ENCODE measurements at regions not wholly inside any gene's neighbourhood (a gene's known extent, or its start where the extent isn't known, plus 50 kb on each side); places are given as distances from the start of the nearest gene placed in this dataset.

DNA sequence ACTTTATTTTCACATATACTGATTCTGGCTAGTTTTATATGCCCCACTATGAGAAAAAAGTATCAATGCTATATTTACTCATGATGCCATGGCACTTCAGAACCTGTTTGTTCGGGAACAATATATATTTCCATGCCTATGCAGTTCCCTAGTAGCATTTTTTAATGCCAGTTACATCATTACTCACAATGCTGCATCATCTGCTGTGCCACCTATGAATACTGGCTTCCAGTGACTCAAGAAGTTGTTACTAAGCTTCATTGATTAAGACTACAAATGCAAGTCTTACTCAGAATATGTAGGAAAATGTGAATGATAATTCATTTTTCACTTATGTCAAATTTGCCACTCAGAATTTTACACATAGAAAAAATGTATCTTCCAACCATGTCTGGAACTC is 97.9 kb downstream of the MAFB start:
- Histone ChIP-seq H3K9me3 (no peaks in the 10 kb centered on the region), H3K4me1 (ENCODE audit: low read depth) (no peaks in the 10 kb centered on the region), H3K36me3 (ENCODE audit: low read depth) (no peaks in the 10 kb centered on the region), H3K4me3 (no peak overlapping the region)
- no peak for DNase-seq
- intact Hi-C loops (cut with DNase I, micrococcal nuclease), result no loop called here
- TF ChIP-seq, protein P1, sequence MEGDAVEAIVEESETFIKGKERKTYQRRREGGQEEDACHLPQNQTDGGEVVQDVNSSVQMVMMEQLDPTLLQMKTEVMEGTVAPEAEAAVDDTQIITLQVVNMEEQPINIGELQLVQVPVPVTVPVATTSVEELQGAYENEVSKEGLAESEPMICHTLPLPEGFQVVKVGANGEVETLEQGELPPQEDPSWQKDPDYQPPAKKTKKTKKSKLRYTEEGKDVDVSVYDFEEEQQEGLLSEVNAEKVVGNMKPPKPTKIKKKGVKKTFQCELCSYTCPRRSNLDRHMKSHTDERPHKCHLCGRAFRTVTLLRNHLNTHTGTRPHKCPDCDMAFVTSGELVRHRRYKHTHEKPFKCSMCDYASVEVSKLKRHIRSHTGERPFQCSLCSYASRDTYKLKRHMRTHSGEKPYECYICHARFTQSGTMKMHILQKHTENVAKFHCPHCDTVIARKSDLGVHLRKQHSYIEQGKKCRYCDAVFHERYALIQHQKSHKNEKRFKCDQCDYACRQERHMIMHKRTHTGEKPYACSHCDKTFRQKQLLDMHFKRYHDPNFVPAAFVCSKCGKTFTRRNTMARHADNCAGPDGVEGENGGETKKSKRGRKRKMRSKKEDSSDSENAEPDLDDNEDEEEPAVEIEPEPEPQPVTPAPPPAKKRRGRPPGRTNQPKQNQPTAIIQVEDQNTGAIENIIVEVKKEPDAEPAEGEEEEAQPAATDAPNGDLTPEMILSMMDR (IDR thresholded peaks at IDR 0.05), result no peak
- ATAC-seq, result no peak

DNA sequence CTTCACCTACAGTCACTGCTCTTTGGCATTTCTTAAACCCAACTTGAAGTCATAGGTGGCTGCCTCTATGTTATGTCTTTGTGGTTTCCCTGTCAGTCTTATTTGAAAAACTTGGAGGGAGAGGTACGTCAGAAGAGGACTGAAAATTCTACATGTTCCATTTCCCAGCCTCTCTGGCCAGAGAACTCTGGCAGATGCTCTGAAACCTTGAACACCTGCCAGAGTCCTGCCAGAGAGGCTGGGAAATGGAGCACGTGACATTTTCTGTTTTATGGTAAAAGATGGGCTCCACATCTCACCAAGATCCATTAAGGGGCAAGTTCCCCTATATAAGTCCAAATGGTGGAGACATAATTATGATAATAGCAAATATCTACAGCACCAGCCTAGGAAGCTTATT is 99.5 kb downstream of the MAFB start:
- intact Hi-C loops (cut with DNase I, micrococcal nuclease), result no loop called here
- Histone ChIP-seq H3K4me3 (no peak overlapping the region), H3K9me3 (no peaks in the 10 kb centered on the region), H3K36me3 (ENCODE audit: low read depth) (no peaks in the 10 kb centered on the region), H3K4me1 (ENCODE audit: low read depth) (no peaks in the 10 kb centered on the region)
- DNase-seq, result no peak
- ATAC-seq, result no peak
- TF ChIP-seq, protein P1 (IDR thresholded peaks at IDR 0.05), result no peak

DNA sequence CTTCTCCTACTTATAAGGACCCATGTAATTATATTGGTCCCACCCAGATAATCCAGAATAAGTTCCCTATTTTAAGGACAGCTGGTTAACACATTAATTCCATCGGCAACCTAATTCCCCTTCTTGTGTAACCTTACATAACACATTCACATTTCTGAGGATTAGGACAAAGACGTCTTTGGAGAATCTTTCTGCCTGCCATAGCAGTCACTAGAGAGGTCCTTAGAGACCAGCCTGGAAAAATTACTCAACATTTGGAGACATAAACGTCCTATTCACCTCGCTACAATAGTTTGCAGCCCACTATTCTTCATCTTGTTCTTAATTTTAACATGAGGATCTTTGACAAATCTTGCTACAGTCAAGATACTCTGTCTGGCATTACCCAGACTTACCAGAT is 100.1 kb downstream of the MAFB start:
- no peaks in the 10 kb centered on the region for H3K36me3 ChIP-seq (ENCODE audit: low read depth)
- TF ChIP-seq, protein P1 (IDR thresholded peaks at IDR 0.05), result no peak
- no peaks in the 10 kb centered on the region for H3K4me1 ChIP-seq (ENCODE audit: low read depth)
- no peak overlapping the region for H3K4me3 ChIP-seq
- DNase-seq (no peak), ATAC-seq (no peak)
- intact Hi-C loops (cut with DNase I, micrococcal nuclease), result no loop called here
- no peaks in the 10 kb centered on the region for H3K9me3 ChIP-seq

DNA sequence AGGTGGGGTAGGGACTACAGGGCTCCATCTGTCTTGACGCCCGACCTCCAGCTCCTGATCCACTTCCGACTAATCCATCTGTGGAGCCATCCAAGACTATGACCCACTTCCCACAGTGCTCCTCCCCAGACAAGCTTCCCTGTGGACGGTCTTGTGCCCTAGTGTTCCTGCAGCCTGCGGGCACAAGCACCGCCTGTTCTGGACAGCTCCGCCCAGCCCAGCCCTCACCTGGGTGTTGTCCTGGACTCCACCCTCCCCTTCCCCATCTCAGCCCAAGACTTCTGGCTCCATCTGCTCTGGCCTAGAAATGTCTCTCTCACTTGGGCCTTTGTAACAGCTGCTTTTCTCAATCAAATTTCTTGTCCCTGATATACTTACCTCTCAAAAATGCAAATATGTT is 102.0 kb downstream of the MAFB start:
- intact Hi-C loops (cut with DNase I, micrococcal nuclease), result no loop called here
- Histone ChIP-seq H3K4me1 (ENCODE audit: low read depth) (no peaks in the 10 kb centered on the region), H3K4me3 (no peak overlapping the region), H3K36me3 (ENCODE audit: low read depth) (no peaks in the 10 kb centered on the region), H3K9me3 (no peaks in the 10 kb centered on the region)
- TF ChIP-seq, protein P1 (IDR thresholded peaks at IDR 0.05), result no peak
- DNase-seq (peak in 1 of 3 donors; percentile 52), ATAC-seq (peak; percentile 72)

DNA sequence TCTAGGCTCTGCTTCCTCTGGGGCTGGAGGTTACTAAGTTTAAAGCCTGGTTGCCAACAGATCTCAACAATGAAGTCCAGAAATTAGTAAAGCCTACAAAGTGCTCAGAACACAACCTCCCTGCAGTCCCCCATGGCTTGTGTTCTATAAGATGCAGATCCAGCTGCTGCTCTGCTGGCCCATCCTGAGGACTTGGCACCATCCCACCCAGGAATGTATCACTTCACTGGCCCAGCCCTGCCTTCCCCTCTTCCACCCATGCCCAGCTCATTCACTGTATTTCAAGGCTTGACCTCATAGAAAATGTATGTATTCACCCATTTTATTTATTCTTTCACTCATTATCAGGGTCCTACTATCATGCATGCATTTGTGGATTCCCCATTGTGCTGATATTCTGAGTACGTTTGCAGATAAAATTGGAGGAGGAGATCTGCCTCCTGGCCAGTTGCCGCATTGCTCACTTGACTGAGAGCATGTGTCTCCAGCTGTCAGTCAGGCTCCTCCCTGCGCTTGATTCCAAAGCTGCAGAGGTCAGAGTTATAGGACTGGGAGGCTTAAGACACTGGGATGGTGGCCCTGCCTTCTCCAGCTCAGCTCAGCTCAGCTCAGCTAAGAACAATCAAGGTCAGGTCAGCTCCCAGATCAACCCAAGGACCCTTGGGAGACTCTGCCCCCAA is 104.8 kb downstream of the MAFB start:
- TF ChIP-seq, protein P1 (IDR thresholded peaks at IDR 0.05), result no peak
- no peak overlapping the region for H3K4me3 ChIP-seq
- intact Hi-C loops (cut with DNase I, micrococcal nuclease), result no loop called here
- H3K9me3 ChIP-seq, result no peaks in the 10 kb centered on the region
- H3K4me1 ChIP-seq (ENCODE audit: low read depth), result no peaks in the 10 kb centered on the region
- DNase-seq (peak in 2 of 3 donors; percentile 39 to 52), ATAC-seq (peak; percentile 27)
- no peaks in the 10 kb centered on the region for H3K36me3 ChIP-seq (ENCODE audit: low read depth)

DNA sequence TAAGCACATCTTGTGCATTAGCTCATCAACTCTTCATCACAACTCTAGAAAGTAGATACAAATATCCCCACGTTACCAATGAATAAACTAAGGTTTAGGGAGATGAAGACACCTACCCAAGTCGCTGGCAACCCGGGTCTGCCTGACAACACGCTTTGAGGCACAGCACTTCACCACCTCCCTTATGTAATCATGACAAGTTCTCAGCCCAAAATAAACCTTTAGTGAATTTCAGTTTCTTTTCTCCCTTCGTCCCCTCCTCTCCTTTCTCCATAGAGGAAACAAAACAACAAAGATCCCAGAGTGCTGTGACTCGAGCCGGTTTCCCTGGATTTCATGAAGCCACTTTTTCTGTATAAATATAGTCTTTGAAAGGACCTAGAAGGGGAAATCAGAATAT is 105.4 kb downstream of the MAFB start:
- intact Hi-C loops (cut with DNase I, micrococcal nuclease), result no loop called here
- no peak for ATAC-seq

More for the DNA sequence above, 105.4 kb downstream of the MAFB start:
- TF ChIP-seq, protein P1 (IDR thresholded peaks at IDR 0.05), result no peak
- no peaks in the 10 kb centered on the region for H3K9me3 ChIP-seq
- no peaks in the 10 kb centered on the region for H3K4me1 ChIP-seq (ENCODE audit: low read depth)
- no peaks in the 10 kb centered on the region for H3K36me3 ChIP-seq (ENCODE audit: low read depth)
- DNase-seq, result no peak
- no peak overlapping the region for H3K4me3 ChIP-seq
